ENCODE measurements at regions not wholly inside any gene's neighbourhood (a gene's known extent, or its start where the extent isn't known, plus 50 kb on each side); places are given as distances from the start of the nearest gene placed in this dataset.

DNA sequence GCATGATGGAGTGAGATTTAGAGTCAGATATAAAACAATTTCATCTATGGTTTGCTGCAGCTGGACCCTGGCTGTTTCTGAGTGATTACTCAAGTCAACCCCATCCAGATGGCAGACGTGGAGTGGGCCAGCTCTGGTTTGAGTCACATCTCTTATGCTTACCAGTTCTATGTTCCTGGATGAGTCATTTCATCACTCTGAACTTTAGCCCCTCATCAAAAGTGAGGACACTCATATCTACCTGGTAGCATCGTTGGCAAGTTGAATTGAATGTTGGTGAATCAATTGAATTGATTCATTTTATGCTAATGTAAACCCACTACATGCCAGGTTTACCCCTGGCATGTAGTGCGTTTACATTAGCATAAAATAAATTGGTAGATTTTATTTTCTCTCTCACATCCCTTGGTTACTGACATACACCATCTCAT lies 176.4 kb downstream of the FGF18 start:
- TF ChIP-seq, protein P1, sequence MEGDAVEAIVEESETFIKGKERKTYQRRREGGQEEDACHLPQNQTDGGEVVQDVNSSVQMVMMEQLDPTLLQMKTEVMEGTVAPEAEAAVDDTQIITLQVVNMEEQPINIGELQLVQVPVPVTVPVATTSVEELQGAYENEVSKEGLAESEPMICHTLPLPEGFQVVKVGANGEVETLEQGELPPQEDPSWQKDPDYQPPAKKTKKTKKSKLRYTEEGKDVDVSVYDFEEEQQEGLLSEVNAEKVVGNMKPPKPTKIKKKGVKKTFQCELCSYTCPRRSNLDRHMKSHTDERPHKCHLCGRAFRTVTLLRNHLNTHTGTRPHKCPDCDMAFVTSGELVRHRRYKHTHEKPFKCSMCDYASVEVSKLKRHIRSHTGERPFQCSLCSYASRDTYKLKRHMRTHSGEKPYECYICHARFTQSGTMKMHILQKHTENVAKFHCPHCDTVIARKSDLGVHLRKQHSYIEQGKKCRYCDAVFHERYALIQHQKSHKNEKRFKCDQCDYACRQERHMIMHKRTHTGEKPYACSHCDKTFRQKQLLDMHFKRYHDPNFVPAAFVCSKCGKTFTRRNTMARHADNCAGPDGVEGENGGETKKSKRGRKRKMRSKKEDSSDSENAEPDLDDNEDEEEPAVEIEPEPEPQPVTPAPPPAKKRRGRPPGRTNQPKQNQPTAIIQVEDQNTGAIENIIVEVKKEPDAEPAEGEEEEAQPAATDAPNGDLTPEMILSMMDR (IDR thresholded peaks at IDR 0.05; ENCODE audit: control extremely low read depth in 1 of 3, insufficient read depth in 1 of 3, low read depth in 1 of 3, low read length in 3 of 3): no peak
- TF ChIP-seq BRCA1 (IDR thresholded peaks at IDR 0.05; ENCODE audit: low read depth, low read length): no peak
- no peak for TF ChIP-seq HDAC6 (IDR thresholded peaks at IDR 0.05; ENCODE audit: low read depth, low read length)
- no peak for TF ChIP-seq HDAC2 (IDR thresholded peaks at IDR 0.05; ENCODE audit: borderline replicate concordance in 1 of 2, low read depth in 2 of 2, low read length in 2 of 2)
- no peak for TF ChIP-seq CBX5 (IDR thresholded peaks at IDR 0.05; ENCODE audit: low read depth, low read length)
- TF ChIP-seq POLR2A (IDR thresholded peaks at IDR 0.05; ENCODE audit: control extremely low read depth in 1 of 2, low read depth in 2 of 2, low read length in 2 of 2): no peak
- TF ChIP-seq ATF2 (IDR thresholded peaks at IDR 0.05; ENCODE audit: low read length): no peak
- TF ChIP-seq CEBPB (IDR thresholded peaks at IDR 0.05; ENCODE audit: low read depth, low read length): no peak
- TF ChIP-seq BACH1 (IDR thresholded peaks at IDR 0.05; ENCODE audit: low read length): no peak

Measured in H1 (cell line).